Activated T-cell treated with anti-CD3 and anti-CD28 coated beads for 48 hours (primary cell): ENCODE measurements at regions not wholly inside any gene's neighbourhood (a gene's known extent, or its start where the extent isn't known, plus 50 kb on each side); places are given as distances from the start of the nearest gene placed in this dataset.

ENCODE experiments used
- DNase-seq: peaks from one replicate; pipeline ENCODE4 v3.0.0-alpha.2; 2020; ENCODE audit warnings: low read depth

- DNase-seq: no peak
These were observed 98.3 kb downstream of the HMX1 start for GRCh38 chr4:8773124-8773931.

- no peak for DNase-seq
These were observed 99.0 kb downstream of the HMX1 start for GRCh38 chr4:8772499-8773123.

- DNase-seq: no peak
These were observed 100.0 kb downstream of the HMX1 start for GRCh38 chr4:8771666-8772065.

- DNase-seq: no peak
These were observed 100.4 kb downstream of the HMX1 start for GRCh38 chr4:8771258-8771590.

- DNase-seq: no peak
These were observed 101.0 kb downstream of the HMX1 start for GRCh38 chr4:8770518-8771257.

- no peak for DNase-seq
These were observed 101.8 kb downstream of the HMX1 start for GRCh38 chr4:8769645-8770517.

GRCh38 chr4:8768357-8768999, 103.2 kb downstream of the HMX1 start:
- no peak for DNase-seq

GRCh38 chr4:8766610-8767009, 105.0 kb downstream of the HMX1 start:
- DNase-seq: no peak

GRCh38 chr4:8765631-8766590, 105.7 kb downstream of the HMX1 start:
- DNase-seq: no peak

GRCh38 chr4:8765084-8765483, 106.6 kb downstream of the HMX1 start:
- no peak for DNase-seq

- no peak for DNase-seq
These were observed 107.4 kb downstream of the HMX1 start for GRCh38 chr4:8763966-8764901.

- no peak for DNase-seq
These were observed 108.5 kb downstream of the HMX1 start for GRCh38 chr4:8762951-8763735.

- no peak for DNase-seq
These were observed 109.3 kb downstream of the HMX1 start for GRCh38 chr4:8762356-8762755.

GRCh38 chr4:8761824-8762205, 109.8 kb downstream of the HMX1 start:
- no peak for DNase-seq

GRCh38 chr4:8761167-8761823, 110.3 kb downstream of the HMX1 start:
- DNase-seq: no peak

GRCh38 chr4:8760561-8760960, 111.1 kb downstream of the HMX1 start:
- DNase-seq: no peak

- DNase-seq: no peak
These were observed 111.7 kb downstream of the HMX1 start for GRCh38 chr4:8759987-8760386.

GRCh38 chr4:8756816-8757215, 114.8 kb downstream of the HMX1 start:
- DNase-seq: no peak
